PC-3 (cell line): ENCODE measurements at regions not wholly inside any gene's neighbourhood (a gene's known extent, or its start where the extent isn't known, plus 50 kb on each side); places are given as distances from the start of the nearest gene placed in this dataset.

Experiments
- ATAC-seq: fragments of 200-7000 bp; cut with Tn5 transposase; 2 replicates; pipeline ENCODE4 v1.9.1; 2020; ENCODE audit warnings: mild to moderate bottlenecking, moderate library complexity
- BruUV-seq: library from RNA; stranded (reverse); fragments of 400-500 nt; replicated peaks from 2 replicates; lab custom pipeline; 2021; lab: Mats Ljungman, UMichigan
- CTCF ChIA-PET: fragments of 300-600 bp; sonication (Branson Sonifier 250); formaldehyde crosslinking; loops from one replicate; lab custom pipeline; 2022; ENCODE audit warnings: antibody characterized with exemption; lab: Charles Lee
- POLR2A ChIA-PET: fragments of 300-600 bp; sonication (Branson Sonifier 250); formaldehyde crosslinking; loops from one replicate; lab custom pipeline; 2022; ENCODE audit warnings: antibody characterized with exemption; ENCODE audit not compliant: unreplicated experiment; lab: Charles Lee
- DNase-seq: peaks from one replicate; pipeline ENCODE4 v3.0.0-alpha.2; 2015
- H2AFZ ChIP-seq: fragments of 300-600 bp; sonication (generic); 2 replicates; pipeline ENCODE4 v1.6.0; 2016; ENCODE audit warnings: antibody characterized with exemption, low read length
- H3F3A ChIP-seq: fragments of 300-600 bp; sonication (generic); one replicate; pipeline ENCODE4 v1.6.0; 2017; ENCODE audit warnings: antibody characterized with exemption, low read length, control low read depth, mild to moderate bottlenecking; ENCODE audit not compliant: unreplicated experiment
- H3K27ac ChIP-seq: fragments of 300-600 bp; sonication (generic); 2 replicates; pipeline ENCODE4 v1.5.1; 2016; ENCODE audit warnings: mild to moderate bottlenecking, low read length
- H3K27me3 ChIP-seq: fragments of 300-600 bp; sonication (generic); 2 replicates; pipeline ENCODE4 v1.6.1; 2016; ENCODE audit warnings: low read length, mixed read lengths
- H3K36me3 ChIP-seq: fragments of 300-600 bp; sonication (generic); 2 replicates; pipeline ENCODE4 v1.6.1; 2016; ENCODE audit warnings: low read depth, mixed run types, low read length, mixed read lengths
- H3K4me1 ChIP-seq: fragments of 300-600 bp; sonication (generic); 2 replicates; pipeline ENCODE4 v1.5.1; 2016; ENCODE audit warnings: low read length; ENCODE audit not compliant: insufficient read depth
- H3K4me2 ChIP-seq: fragments of 300-600 bp; sonication (generic); 2 replicates; pipeline ENCODE4 v1.6.0; 2016; ENCODE audit warnings: low read length
- H3K4me3 ChIP-seq: fragments of 300-600 bp; sonication (generic); 2 replicates; pipeline ENCODE4 v1.5.1; 2016; ENCODE audit warnings: mild to moderate bottlenecking, low read length, mixed read lengths
- H3K79me2 ChIP-seq: fragments of 300-600 bp; sonication (generic); 2 replicates; pipeline ENCODE4 v1.6.1; 2017; ENCODE audit warnings: low read length, mixed read lengths
- H3K9ac ChIP-seq: fragments of 300-600 bp; sonication (generic); 2 replicates; pipeline ENCODE4 v1.6.0; 2016; ENCODE audit warnings: mild to moderate bottlenecking, low read length
- H3K9me2 ChIP-seq: fragments of 300-600 bp; sonication (generic); replicated peaks from 2 replicates; pipeline ENCODE4 v1.6.1; 2016; ENCODE audit warnings: mixed run types, low read length, mixed read lengths
- H3K9me3 ChIP-seq: fragments of 300-600 bp; sonication (generic); 2 replicates; pipeline ENCODE4 v1.6.1; 2016; ENCODE audit warnings: low read length, mixed read lengths
- H4K20me1 ChIP-seq: fragments of 300-600 bp; sonication (generic); 2 replicates; pipeline ENCODE4 v1.6.1; 2016; ENCODE audit warnings: low read length, mixed read lengths
- CTCF ChIP-seq: fragments of 300-600 bp; sonication (generic); conservative IDR thresholded peaks from 2 replicates; pipeline ENCODE4 v1.5.1; 2017; ENCODE audit warnings: antibody characterized with exemption, low read depth, mild to moderate bottlenecking, low read length
- EZH2 ChIP-seq: fragments of 300-600 bp; sonication (generic); IDR thresholded peaks from one replicate; pipeline ENCODE4 v1.6.1; 2017; ENCODE audit warnings: antibody characterized with exemption, mild to moderate bottlenecking, low read length; ENCODE audit not compliant: unreplicated experiment
- EZH2phosphoT487 ChIP-seq: fragments of 300-600 bp; sonication (generic); IDR thresholded peaks from 2 replicates; pipeline ENCODE4 v1.6.1; 2018; ENCODE audit warnings: mild to moderate bottlenecking, antibody characterized with exemption, low read length, borderline replicate concordance
- intact Hi-C: fragments of 100-400 bp; cut with micrococcal nuclease; formaldehyde crosslinking; loops from 2 replicates; pipeline ENCODE4 v1.9.0; 2023

GRCh38 chr10:15453926-15454325, 82.8 kb upstream of the FAM171A1 start:
- intact Hi-C loops: no loop called here
- DNase-seq: no peak
- Histone ChIP-seq H4K20me1 (no peaks in the 10 kb centered on the region), H3K79me2 (no peaks in the 10 kb centered on the region), H3K9me2 (no peaks in the 10 kb centered on the region), H3K4me2 (no peak overlapping the region), H2AFZ (no peak overlapping the region), H3K9ac (no peak overlapping the region), H3K36me3 (no peaks in the 10 kb centered on the region), H3K4me1 (no peaks in the 10 kb centered on the region), H3K27ac (no peak overlapping the region), H3K4me3 (no peak overlapping the region), H3K9me3 (no peaks in the 10 kb centered on the region), H3F3A (no peaks in the 10 kb centered on the region), H3K27me3 (peaks cover 26% of the 10 kb centered on the region; the same call in 1 of the 2 replicates)
- TF ChIP-seq CTCF (no peak), EZH2 (no peak), EZH2phosphoT487 (no peak)
- ChIA-PET POLR2A (no interaction called here), CTCF (no interaction called here)
- ATAC-seq: no peak
- BruUV-seq: no TSS peak

- H3K9me2 ChIP-seq: no peaks in the 10 kb centered on the region
- BruUV-seq: no TSS peak
- intact Hi-C loops: no loop called here
- no peak overlapping the region for H2AFZ ChIP-seq
- H3K9me3 ChIP-seq: no peaks in the 10 kb centered on the region
- H3K36me3 ChIP-seq: no peaks in the 10 kb centered on the region
- no peak for ATAC-seq
- no peak for DNase-seq
- no peak for TF ChIP-seq CTCF
- TF ChIP-seq EZH2phosphoT487: no peak
- no peak for TF ChIP-seq EZH2
- ChIA-PET POLR2A (no interaction called here), CTCF (no interaction called here)
- H3K27ac ChIP-seq: no peak overlapping the region
- no peak overlapping the region for H3K4me3 ChIP-seq
- no peaks in the 10 kb centered on the region for H3K79me2 ChIP-seq
- H3K4me2 ChIP-seq: no peak overlapping the region
- H3K9ac ChIP-seq: no peak overlapping the region
- peaks cover 26% of the 10 kb centered on the region; the same call in 1 of the 2 replicates for H3K27me3 ChIP-seq
- no peaks in the 10 kb centered on the region for H4K20me1 ChIP-seq
- no peaks in the 10 kb centered on the region for H3K4me1 ChIP-seq
- no peaks in the 10 kb centered on the region for H3F3A ChIP-seq
Observed at GRCh38 chr10:15453457-15453856, 82.4 kb upstream of the FAM171A1 start.

GRCh38 chr10:15452545-15452944, 81.5 kb upstream of the FAM171A1 start:
- DNase-seq (no peak), ATAC-seq (no peak)
- no peak overlapping the region for H3K4me3 ChIP-seq
- H3K9ac ChIP-seq: no peak overlapping the region
- CTCF ChIA-PET: no interaction called here
- no peaks in the 10 kb centered on the region for H3K36me3 ChIP-seq
- no peaks in the 10 kb centered on the region for H3F3A ChIP-seq
- H3K27ac ChIP-seq: no peak overlapping the region
- H4K20me1 ChIP-seq: no peaks in the 10 kb centered on the region
- H3K9me3 ChIP-seq: no peaks in the 10 kb centered on the region
- H3K79me2 ChIP-seq: no peaks in the 10 kb centered on the region
- no peaks in the 10 kb centered on the region for H3K9me2 ChIP-seq
- no peak overlapping the region for H3K4me2 ChIP-seq
- H3K27me3 ChIP-seq: peaks cover 35% of the 10 kb centered on the region; the same call in 1 of the 2 replicates
- intact Hi-C loops: no loop called here
- H2AFZ ChIP-seq: no peak overlapping the region
- no peak for TF ChIP-seq CTCF
- TF ChIP-seq EZH2: no peak
- POLR2A ChIA-PET: no interaction called here
- H3K4me1 ChIP-seq: no peaks in the 10 kb centered on the region
- BruUV-seq: no TSS peak
